Skin of body (tissue), 1 donor: ENCODE measurements at regions not wholly inside any gene's neighbourhood (a gene's known extent, or its start where the extent isn't known, plus 50 kb on each side); places are given as distances from the start of the nearest gene placed in this dataset.
"Not testable (repeated sequence)": the region's sequence is repeated elsewhere in the genome, so short reads cannot be mapped to it uniquely, and the experiment has no call there.

ENCODE experiments used
- DNase-seq: peaks from one replicate; lab custom pipeline; 2025; lab: John Stamatoyannopoulos, UW

- DNase-seq: no peak
Observed at GRCh38 chr1:79285667-79286066, 279.1 kb upstream of the ADGRL4 start.

DNA sequence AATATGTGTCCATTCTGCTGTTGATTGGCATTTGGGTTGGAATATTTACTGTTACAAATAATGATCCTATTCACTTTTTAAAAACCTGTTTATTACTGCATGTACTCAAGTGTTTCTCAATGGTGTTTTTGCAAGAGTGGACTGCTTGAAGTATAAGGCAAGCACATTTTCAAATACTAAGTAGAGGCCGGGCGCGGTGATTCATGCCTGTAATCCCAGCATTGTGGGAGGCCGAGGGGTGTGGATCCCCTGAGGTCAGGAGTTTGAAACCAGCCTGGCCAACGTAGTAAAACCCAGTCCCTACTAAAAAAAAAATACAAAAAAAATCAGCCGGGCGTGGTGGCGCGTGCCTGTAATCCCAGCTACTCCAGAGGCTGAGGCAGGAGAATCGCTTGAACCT, 276.9 kb upstream of the ADGRL4 start:
- DNase-seq: no peak

DNA sequence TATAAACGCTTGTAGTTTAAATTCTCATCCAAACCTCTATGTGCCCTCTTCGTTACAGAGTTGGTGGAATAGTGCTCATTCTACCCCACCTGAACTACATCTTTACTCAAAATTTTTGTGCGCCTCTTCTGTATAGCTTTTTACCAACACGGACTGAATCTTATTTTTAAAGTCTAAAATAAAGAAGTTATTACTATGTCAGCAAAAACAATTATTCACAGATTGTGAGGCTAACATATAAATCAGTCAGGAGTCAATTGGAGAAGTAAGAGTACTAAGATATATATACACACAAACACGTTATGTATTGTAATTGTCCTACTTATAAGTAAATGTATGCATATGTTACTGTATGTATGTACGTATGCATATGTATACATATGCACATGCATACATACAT, 274.9 kb upstream of the ADGRL4 start:
- no peak for DNase-seq

DNA sequence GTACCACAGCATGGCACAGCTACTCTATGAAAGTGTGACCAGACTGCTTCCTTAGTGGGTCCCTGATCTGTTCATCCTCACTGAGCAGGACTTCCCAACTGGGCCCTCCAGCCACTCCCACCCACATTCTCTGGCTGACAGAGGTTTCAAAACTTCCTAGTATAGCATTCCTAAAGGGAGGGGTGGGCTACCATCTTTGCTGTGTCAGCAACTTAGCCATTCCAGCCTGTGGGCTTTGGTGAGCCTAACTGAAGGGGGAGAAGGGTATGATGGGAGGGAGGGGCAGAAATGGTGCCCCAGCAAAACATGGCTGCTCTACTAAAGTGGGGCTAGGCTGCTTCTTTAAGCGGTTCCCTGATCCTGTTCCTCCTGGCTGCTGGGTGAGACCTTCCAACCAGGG, 265.2 kb upstream of the ADGRL4 start:
- DNase-seq: no peak

- no peak for DNase-seq
Observed at GRCh38 chr1:79264975-79265818, 258.7 kb upstream of the ADGRL4 start.

DNA sequence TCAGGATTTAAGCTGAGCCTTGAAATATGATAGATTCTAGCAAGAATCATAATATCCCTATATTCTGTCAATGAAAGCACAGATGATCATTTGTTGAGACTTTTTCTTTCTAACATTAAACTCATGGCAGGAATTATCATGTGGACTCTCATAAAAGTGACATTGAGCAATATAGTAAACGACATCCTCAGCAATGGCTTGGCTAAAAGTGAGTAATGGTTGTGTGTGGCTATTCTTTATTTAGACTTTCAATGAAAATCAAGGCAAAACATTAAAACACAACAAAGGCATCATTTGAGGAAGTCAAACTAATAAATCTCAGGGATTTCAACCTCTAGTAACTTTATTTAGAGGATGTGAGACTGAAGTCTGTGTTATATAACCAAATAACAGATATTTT, 257.8 kb upstream of the ADGRL4 start:
- DNase-seq: no peak

GRCh38 chr1:79262745-79263258, 256.3 kb upstream of the ADGRL4 start:
- DNase-seq: no peak

- no peak for DNase-seq
Observed at GRCh38 chr1:79259390-79260336, 253.1 kb upstream of the ADGRL4 start.

- DNase-seq: no peak
Observed at GRCh38 chr1:79255421-79255820, 248.9 kb upstream of the ADGRL4 start.

DNA sequence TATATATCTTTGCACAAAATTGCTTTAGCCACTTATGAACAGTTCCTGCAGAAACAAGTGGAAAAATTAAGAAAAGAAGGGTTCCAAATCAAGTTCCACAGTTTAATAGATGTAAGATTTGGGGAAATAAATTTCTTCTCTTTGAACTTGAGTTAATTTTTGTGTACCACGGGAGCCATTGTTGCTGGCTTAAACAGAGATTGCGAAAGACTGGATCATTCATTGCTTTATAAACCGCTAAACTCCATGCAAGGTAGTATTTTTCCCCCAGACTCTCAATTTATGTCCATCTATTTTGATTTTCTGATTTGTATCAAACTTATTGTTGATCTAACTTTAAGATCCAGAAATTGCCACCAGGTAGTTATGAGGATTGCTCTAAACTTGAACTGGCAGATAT, 246.1 kb upstream of the ADGRL4 start:
- DNase-seq: no peak

DNA sequence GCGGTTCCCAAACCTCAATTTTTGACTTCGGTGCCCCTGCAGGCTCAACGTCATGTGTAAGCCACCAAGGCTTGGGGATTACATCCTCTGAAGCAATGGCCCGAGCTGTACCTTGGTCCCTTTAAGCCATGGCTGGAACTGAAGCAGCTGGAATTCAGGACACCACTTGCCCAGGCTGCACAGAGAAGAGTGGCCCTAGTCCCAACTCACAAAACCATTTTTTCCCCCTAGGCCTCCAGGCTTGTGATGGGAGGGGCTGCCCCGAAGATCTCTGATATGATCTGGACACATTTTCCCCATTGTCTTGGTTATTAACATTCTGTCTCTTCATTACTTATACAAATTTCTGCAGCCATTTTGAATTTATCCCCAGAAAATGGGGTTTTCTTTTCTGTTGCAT, 233.3 kb upstream of the ADGRL4 start:
- no peak for DNase-seq

DNA sequence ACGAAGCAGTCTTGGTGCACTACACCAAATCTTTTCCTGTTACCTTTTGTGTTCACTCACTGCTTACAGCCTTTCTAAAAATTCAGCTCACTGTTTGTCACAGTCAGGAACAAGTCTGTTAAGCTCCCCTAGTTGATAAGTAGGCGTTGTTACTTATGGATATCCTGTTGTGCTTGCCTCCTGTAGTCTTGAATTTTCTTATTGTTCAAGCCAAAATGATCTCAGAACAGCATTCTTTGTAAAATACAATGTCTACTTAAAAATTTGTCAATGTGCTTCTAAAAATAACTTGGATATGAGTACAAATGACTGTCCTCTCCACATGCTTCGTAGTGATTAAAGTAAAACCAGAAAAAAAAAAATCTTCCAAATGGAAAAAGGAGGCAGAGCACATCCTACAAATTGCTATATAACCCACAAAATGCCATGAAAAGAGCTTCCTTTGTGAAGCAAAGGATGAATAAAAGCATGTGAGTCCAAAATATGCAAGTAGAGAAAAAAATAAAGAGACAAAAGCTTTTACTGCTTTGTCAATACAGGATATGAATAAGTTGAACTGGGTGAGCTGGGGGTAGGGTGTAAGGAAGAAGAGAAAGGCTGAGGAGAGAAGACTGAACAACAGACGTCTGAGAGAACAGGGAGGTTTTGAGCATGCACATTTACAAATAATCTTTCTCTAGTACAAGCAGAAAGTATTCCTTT, 228.9 kb upstream of the ADGRL4 start:
- no peak for DNase-seq

- no peak for DNase-seq
Observed at GRCh38 chr1:79232818-79233217, 226.3 kb upstream of the ADGRL4 start.

GRCh38 chr1:79230751-79231150, 224.2 kb upstream of the ADGRL4 start:
- not testable (repeated sequence) for DNase-seq

- no peak for DNase-seq
Observed at GRCh38 chr1:79226963-79227362, 220.4 kb upstream of the ADGRL4 start.

DNA sequence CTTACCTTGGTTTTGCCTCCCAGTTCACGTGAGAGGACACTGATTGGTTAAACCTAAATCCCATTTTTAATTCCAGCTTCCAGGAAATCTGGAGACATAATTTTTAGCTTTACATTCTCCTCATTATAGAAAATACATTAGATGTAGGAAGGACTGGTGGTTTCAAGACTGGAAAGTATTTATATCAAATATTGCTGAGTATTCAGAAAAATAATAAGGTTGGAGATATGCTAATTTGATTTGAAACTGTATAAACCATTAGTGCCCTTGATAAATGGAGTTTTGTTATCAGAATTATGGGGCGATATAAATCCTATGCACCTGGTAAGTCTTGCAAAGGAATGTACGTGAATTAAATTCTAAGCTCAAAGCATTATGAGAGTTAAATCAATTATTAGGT, 218.0 kb upstream of the ADGRL4 start:
- no peak for DNase-seq

- no peak for DNase-seq
Observed at GRCh38 chr1:79220509-79220908, 214.0 kb upstream of the ADGRL4 start.

- DNase-seq: no peak
Observed at GRCh38 chr1:79215311-79215710, 208.8 kb upstream of the ADGRL4 start.

DNA sequence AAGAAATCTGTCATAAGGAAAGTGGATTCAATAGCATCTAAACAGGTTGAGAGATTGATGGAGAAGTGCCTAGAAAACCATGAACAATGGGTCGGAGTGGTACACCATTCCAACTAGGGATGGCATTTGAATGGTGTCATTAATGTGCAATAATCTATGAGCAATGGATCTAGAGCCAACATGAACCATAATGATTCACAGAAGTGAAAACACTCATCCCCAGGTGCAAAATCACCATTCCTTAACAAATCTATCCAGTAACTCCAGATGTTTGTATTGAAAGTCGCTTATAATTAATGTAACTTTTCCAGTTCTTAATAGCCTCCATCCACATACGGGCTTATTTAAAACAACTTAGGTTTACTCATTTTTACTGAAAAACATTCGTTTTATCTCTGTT, 201.3 kb upstream of the ADGRL4 start:
- DNase-seq: no peak

DNA sequence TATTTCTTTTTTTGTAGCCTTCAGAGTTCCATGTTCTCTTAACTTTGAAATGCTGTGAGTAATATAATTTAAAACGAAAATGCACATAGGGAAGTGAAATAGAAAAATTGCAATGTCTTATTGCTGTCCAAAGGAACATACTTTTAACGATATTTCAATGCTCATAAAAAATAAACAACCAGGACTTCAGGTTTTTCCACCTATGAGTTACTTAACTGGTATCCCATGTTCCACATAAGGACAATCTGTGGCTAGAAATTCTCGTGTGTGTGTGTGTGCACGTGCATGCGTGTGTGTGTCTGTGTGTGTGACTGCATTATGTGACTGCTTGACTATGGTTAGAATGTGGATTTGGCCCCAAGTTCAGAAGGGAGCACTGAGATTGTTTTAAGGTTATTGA, 200.8 kb upstream of the ADGRL4 start:
- DNase-seq: no peak

DNA sequence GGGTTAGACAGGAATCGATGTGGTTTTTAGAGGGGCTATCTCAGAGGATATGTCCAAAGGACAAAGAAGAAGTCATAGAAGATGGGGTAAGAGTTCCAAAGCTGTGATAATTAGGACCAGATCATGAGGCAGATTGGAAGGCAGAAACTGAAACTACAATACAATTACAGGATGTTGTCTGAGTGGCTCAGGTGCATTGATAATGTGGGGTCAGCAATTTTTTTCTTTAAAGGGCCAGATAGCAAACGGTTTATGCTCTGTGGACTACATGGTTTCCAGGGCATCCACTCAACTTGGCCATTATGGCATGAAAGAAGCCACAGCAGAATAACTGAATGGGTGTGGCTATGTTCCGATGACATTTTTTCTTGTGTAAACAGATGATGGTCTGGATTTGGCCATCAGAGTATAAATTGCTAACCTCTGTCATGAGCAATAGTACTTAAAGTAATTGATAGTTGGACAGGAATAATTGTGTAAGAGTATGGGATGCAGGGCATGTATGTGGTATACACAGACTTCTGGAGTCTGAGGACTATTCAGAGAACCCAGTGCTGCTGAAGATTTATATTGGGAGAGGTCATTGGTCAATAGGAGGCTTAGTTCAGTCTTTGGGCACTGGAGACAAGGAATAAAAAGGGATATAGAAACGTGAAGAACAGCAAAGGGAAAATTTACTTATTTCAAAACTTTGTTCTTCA, 198.4 kb upstream of the ADGRL4 start:
- no peak for DNase-seq
